Endothelial cell (in vitro differentiated cells): ENCODE measurements at regions not wholly inside any gene's neighbourhood (a gene's known extent, or its start where the extent isn't known, plus 50 kb on each side); places are given as distances from the start of the nearest gene placed in this dataset.

Experiments
- DNase-seq: peaks from one replicate; pipeline ENCODE4 v3.0.0; 2021; ENCODE audit warnings: low spot score
- H3K27ac Mint-ChIP-seq: one replicate; pipeline ENCODE4 v1.8.0; 2021; ENCODE audit warnings: mixed read lengths, inconsistent platforms; ENCODE audit not compliant: unreplicated experiment
- H3K27me3 Mint-ChIP-seq: one replicate; pipeline ENCODE4 v1.8.0; 2021; ENCODE audit warnings: mild to moderate bottlenecking, moderate library complexity, mixed read lengths, inconsistent platforms; ENCODE audit not compliant: unreplicated experiment
- H3K36me3 Mint-ChIP-seq: one replicate; pipeline ENCODE4 v1.8.0; 2021; ENCODE audit warnings: mild to moderate bottlenecking, low read depth, mixed read lengths, inconsistent platforms; ENCODE audit not compliant: unreplicated experiment
- H3K4me1 Mint-ChIP-seq: one replicate; pipeline ENCODE4 v1.8.0; 2021; ENCODE audit warnings: mild to moderate bottlenecking, mixed read lengths, inconsistent platforms; ENCODE audit not compliant: unreplicated experiment
- H3K4me3 Mint-ChIP-seq: one replicate; pipeline ENCODE4 v1.8.0; 2021; ENCODE audit warnings: mild to moderate bottlenecking, mixed read lengths, inconsistent platforms; ENCODE audit not compliant: unreplicated experiment
- H3K9me3 Mint-ChIP-seq: one replicate; pipeline ENCODE4 v1.8.0; 2021; ENCODE audit warnings: mixed read lengths, inconsistent platforms; ENCODE audit not compliant: unreplicated experiment
- TF ChIP-seq, protein P1 (sequence below): fragments of 200-600 bp; sonication (generic); IDR thresholded peaks from one replicate; pipeline ENCODE4 v1.5.0; 2021; ENCODE audit warnings: antibody characterized with exemption; ENCODE audit not compliant: unreplicated experiment

DNA sequence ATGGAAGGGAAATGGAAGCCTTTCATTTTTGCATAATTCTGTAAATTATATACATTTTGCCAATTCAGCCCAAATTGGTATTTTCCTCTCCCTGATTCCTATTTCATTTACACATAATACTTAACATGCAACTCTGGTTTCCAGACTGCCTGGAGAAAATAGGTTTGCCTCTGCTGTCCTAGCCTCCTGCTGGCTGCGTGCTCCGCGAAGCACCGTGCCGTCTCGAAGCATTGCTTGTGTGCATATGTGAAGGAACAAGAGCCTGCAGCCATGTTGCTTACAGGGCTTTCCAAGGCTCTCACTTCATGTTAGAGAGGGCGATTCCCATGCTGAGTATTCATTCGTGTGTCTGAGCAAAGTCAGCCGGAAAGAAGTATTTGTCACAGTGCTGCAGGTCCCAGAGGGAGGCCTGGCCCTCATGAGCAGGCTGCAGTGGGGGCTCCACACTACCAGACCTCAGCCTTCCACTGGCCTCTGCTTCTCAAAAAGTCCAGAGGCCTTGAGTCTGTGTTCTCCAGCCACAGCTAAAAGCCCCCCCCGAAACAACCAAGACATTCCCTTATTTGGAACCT is 66.5 kb downstream of the CLRN3 start:
- peaks cover 3% of the 10 kb centered on the region for H3K27me3 Mint-ChIP-seq
- no peaks in the 10 kb centered on the region for H3K4me1 Mint-ChIP-seq
- peaks cover 4% of the 10 kb centered on the region for H3K36me3 Mint-ChIP-seq
- H3K9me3 Mint-ChIP-seq: no peaks in the 10 kb centered on the region
- H3K27ac Mint-ChIP-seq: no peak overlapping the region
- no peak for DNase-seq
- TF ChIP-seq, protein P1, sequence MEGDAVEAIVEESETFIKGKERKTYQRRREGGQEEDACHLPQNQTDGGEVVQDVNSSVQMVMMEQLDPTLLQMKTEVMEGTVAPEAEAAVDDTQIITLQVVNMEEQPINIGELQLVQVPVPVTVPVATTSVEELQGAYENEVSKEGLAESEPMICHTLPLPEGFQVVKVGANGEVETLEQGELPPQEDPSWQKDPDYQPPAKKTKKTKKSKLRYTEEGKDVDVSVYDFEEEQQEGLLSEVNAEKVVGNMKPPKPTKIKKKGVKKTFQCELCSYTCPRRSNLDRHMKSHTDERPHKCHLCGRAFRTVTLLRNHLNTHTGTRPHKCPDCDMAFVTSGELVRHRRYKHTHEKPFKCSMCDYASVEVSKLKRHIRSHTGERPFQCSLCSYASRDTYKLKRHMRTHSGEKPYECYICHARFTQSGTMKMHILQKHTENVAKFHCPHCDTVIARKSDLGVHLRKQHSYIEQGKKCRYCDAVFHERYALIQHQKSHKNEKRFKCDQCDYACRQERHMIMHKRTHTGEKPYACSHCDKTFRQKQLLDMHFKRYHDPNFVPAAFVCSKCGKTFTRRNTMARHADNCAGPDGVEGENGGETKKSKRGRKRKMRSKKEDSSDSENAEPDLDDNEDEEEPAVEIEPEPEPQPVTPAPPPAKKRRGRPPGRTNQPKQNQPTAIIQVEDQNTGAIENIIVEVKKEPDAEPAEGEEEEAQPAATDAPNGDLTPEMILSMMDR: no peak
- H3K4me3 Mint-ChIP-seq: no peak overlapping the region

DNA sequence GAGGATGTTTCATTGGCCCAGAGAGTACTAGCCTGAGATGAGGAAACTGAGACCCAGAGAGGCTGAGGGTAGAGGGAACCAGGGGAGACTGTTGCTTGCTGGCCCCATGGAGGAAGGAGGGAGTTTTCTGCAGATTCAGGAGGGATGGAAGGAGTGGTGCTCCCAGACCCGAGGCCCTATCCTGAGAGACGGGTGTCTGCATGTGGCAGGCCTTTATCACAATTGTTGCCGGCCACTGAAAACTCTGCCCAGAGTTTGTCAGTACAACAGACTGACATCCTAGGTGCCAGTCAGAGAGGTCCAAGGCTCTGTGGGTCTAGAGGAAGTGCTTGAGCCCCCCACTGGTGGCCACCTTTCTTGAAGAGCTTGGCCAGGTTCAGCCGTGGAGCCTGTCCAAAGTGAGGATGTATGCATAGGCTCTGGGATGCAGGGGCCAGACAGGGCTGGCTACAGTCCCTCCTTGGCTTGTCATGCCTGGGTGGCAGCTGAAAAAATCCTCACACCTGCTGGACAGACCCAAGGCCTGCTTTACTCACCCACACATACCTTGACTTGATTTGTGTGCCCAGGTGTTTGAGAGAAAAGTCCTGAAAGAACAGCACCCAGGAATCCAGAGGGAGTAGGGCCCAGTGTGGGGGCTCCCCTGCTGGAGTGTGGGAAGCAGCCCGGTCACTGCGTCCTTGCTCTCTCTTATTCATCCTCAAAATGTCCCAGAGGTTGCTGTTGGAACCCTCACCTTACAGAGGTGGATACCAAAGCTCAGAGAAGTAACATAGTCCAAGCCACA is 65.2 kb downstream of the CLRN3 start:
- H3K4me1 Mint-ChIP-seq: no peaks in the 10 kb centered on the region
- peaks cover 3% of the 10 kb centered on the region for H3K27me3 Mint-ChIP-seq
- no peak overlapping the region for H3K4me3 Mint-ChIP-seq
- no peak for DNase-seq
- TF ChIP-seq, protein P1: no peak
- no peaks in the 10 kb centered on the region for H3K9me3 Mint-ChIP-seq
- no peak overlapping the region for H3K27ac Mint-ChIP-seq
- peaks cover 2% of the 10 kb centered on the region for H3K36me3 Mint-ChIP-seq
